ENCODE measurements at regions not wholly inside any gene's neighbourhood (a gene's known extent, or its start where the extent isn't known, plus 50 kb on each side); places are given as distances from the start of the nearest gene placed in this dataset.

DNA sequence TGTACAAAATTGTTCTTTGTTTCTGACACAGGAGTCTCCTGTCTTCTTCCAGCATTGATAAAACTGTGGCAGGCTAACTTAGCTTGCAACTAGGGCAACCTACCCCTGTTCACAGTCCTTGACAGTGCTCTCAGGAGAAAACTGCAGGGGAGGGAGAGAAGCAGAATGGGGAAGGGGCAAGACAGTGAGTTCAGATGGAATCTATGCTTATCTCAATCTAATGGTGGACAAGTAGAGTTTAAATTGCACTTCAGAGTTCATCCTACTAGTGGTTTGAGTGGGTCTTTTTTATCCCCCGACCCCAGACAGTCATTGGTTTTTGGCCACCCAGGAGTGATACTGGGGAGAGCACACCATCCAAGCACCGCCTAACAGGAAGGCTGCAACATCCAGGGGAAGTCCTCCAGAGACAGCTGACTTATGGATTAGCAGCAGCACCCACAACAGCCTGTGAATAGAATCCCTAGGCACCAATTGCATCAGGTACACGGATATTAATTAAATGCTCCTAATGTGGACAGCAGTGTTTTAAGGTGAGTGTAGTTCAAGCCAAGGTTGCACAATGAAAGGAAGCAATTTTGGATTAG lies 236.6 kb downstream of the NHLRC3 start:
- Mint-ChIP-seq H3K9me3 (no peaks in the 10 kb centered on the region), H3K36me3 (ENCODE audit: low read depth) (no peaks in the 10 kb centered on the region), H3K27ac (no peak overlapping the region), H3K27me3 (peaks cover 20% of the 10 kb centered on the region), H3K4me3 (no peak overlapping the region), H3K4me1 (ENCODE audit: low read depth) (no peaks in the 10 kb centered on the region)
- H3K4me3 ChIP-seq (ENCODE audit: low read length), result no peak overlapping the region
- no peaks in the 10 kb centered on the region for H3K4me1 ChIP-seq (ENCODE audit: insufficient read depth, low read length)
- H3K36me3 ChIP-seq (ENCODE audit: insufficient read depth, low read length), result no peaks in the 10 kb centered on the region
- H3K27ac ChIP-seq (ENCODE audit: low read depth in 1 of 2, low read length in 2 of 2), result no peak overlapping the region
- intact Hi-C loops (cut with DNase I, micrococcal nuclease), result loop anchor here in 1 of 2 experiments (10.0 kb wide), 1 partner anchor 400 kb away; no protein-coding TSS in a partner anchor
- POLR2A ChIA-PET, result no interaction called here
- DNase-seq (no peak), ATAC-seq (ENCODE audit: poor library complexity) (no peak)
- H3K27me3 ChIP-seq (ENCODE audit: control insufficient read depth in 1 of 2, insufficient read depth in 2 of 2, low read length in 2 of 2), result peaks cover 0 to 5% of the 10 kb centered on the region in 2 experiments
- no peak for TF ChIP-seq CTCF (IDR thresholded peaks at IDR 0.05)
- CTCF ChIA-PET, result no interaction called here
- no peaks in the 10 kb centered on the region for H3K9me3 ChIP-seq (ENCODE audit: control insufficient read depth in 1 of 2, insufficient read depth in 1 of 2, low read length in 2 of 2)

DNA sequence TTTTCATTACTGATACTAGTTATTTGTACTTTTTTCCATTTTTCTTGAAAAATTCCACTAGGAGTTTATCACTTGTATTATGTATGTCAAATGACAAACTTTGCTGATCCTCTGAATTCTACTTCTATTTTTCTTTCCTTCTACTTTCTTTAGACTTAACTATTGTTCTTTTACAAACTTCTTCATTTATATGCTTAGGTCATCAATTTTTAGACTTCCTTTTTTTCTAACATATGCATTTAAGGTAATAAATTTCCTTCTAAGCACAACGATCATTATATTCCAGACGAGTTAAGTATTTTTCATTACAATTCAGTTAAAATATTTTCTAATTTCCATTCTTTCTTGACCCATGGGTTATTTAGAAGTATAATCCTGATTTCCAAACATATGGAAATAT lies 240.8 kb downstream of the NHLRC3 start:
- no peaks in the 10 kb centered on the region for H3K36me3 Mint-ChIP-seq (ENCODE audit: low read depth)
- peaks cover 0 to 3% of the 10 kb centered on the region in 2 experiments for H3K27me3 ChIP-seq (ENCODE audit: control insufficient read depth in 1 of 2, insufficient read depth in 2 of 2, low read length in 2 of 2)
- peaks cover 48% of the 10 kb centered on the region for H3K27me3 Mint-ChIP-seq
- H3K4me3 ChIP-seq (ENCODE audit: low read length), result no peak overlapping the region
- no peak for TF ChIP-seq CTCF (IDR thresholded peaks at IDR 0.05)
- intact Hi-C loops (cut with DNase I, micrococcal nuclease), result loop anchor here in 1 of 2 experiments (10.0 kb wide), 1 partner anchor 396 kb away; no protein-coding TSS in a partner anchor
- no peaks in the 10 kb centered on the region for H3K9me3 ChIP-seq (ENCODE audit: control insufficient read depth in 1 of 2, insufficient read depth in 1 of 2, low read length in 2 of 2)
- no peak for DNase-seq
- H3K4me3 Mint-ChIP-seq, result no peak overlapping the region
- no peaks in the 10 kb centered on the region for H3K36me3 ChIP-seq (ENCODE audit: insufficient read depth, low read length)
- no peaks in the 10 kb centered on the region for H3K9me3 Mint-ChIP-seq
- H3K27ac Mint-ChIP-seq, result no peak overlapping the region
- H3K4me1 ChIP-seq (ENCODE audit: insufficient read depth, low read length), result no peaks in the 10 kb centered on the region
- H3K4me1 Mint-ChIP-seq (ENCODE audit: low read depth), result no peaks in the 10 kb centered on the region
- POLR2A ChIA-PET, result no interaction called here
- H3K27ac ChIP-seq (ENCODE audit: low read depth in 1 of 2, low read length in 2 of 2), result no peak overlapping the region
- no peak for ATAC-seq (ENCODE audit: poor library complexity)
- CTCF ChIA-PET, result no interaction called here

- ATAC-seq (ENCODE audit: poor library complexity), result no peak
- H3K27me3 Mint-ChIP-seq, result peaks cover 58% of the 10 kb centered on the region
These were observed 243.4 kb downstream of the NHLRC3 start for GRCh38 chr13:39281539-39282150.

More at GRCh38 chr13:39281539-39282150, 243.4 kb downstream of the NHLRC3 start:
- DNase-seq, result no peak
- Histone ChIP-seq H3K36me3 (ENCODE audit: insufficient read depth, low read length) (no peaks in the 10 kb centered on the region), H3K4me3 (ENCODE audit: low read length) (no peak overlapping the region), H3K4me1 (ENCODE audit: insufficient read depth, low read length) (no peaks in the 10 kb centered on the region), H3K27me3 (ENCODE audit: control insufficient read depth in 1 of 2, insufficient read depth in 2 of 2, low read length in 2 of 2) (peaks cover 0 to 4% of the 10 kb centered on the region in 2 experiments), H3K27ac (ENCODE audit: low read depth in 1 of 2, low read length in 2 of 2) (no peak overlapping the region), H3K9me3 (ENCODE audit: control insufficient read depth in 1 of 2, insufficient read depth in 1 of 2, low read length in 2 of 2) (peaks cover 0 to 6% of the 10 kb centered on the region in 2 experiments)
- Mint-ChIP-seq H3K4me3 (no peak overlapping the region), H3K27ac (no peak overlapping the region), H3K36me3 (ENCODE audit: low read depth) (no peaks in the 10 kb centered on the region), H3K4me1 (ENCODE audit: low read depth) (no peaks in the 10 kb centered on the region), H3K9me3 (peaks cover 1% of the 10 kb centered on the region)
- TF ChIP-seq CTCF (IDR thresholded peaks at IDR 0.05), result no peak
- ChIA-PET POLR2A (no interaction called here), CTCF (no interaction called here)
- intact Hi-C loops (cut with DNase I, micrococcal nuclease), result no loop called here
